ENCODE measurements at regions not wholly inside any gene's neighbourhood (a gene's known extent, or its start where the extent isn't known, plus 50 kb on each side); places are given as distances from the start of the nearest gene placed in this dataset.

- no peak overlapping the region for H3K56ac ChIP-seq (ENCODE audit: extremely low read depth, insufficient read depth, low read length)
- H3K4me2 ChIP-seq (ENCODE audit: low read depth, low read length) = no peak overlapping the region
- no peak overlapping the region for H3K14ac ChIP-seq (replicated peaks; ENCODE audit: low read depth, low read length)
- TF ChIP-seq MAFK (IDR thresholded peaks at IDR 0.05; ENCODE audit: low read depth, low read length) = peak; percentile 52
- TF ChIP-seq MAZ (IDR thresholded peaks at IDR 0.05; ENCODE audit: borderline replicate concordance, low read depth, low read length) = no peak
- no peak for TF ChIP-seq CEBPB (IDR thresholded peaks at IDR 0.05; ENCODE audit: low read depth, low read length)
- no TSS peak for BruUV-seq (replicated peaks)
- dilution Hi-C loops (cut with HindIII; ENCODE audit: low sequenced_read_pairs, unreplicated experiment) (no loop called here), in situ Hi-C loops (cut with MboI; ENCODE audit: low sequenced_read_pairs) (no loop called here), intact Hi-C loops (cut with micrococcal nuclease) (no loop called here)
- H2BK5ac ChIP-seq (ENCODE audit: low read depth, low read length, poor library complexity, severe bottlenecking) = no peak overlapping the region
- H2BK120ac ChIP-seq (ENCODE audit: low read depth, low read length) = no peak overlapping the region
- no peak for ATAC-seq (ENCODE audit: low read depth)
- no peaks in the 10 kb centered on the region for H4K20me1 ChIP-seq (ENCODE audit: insufficient read depth, low read length)
- DNase-seq = no peak
- no peaks in the 10 kb centered on the region for H3K79me1 ChIP-seq (ENCODE audit: low read depth in 1 of 2, low read length in 2 of 2)
- no peak overlapping the region for H4K8ac ChIP-seq (ENCODE audit: low read depth in 2 of 2, low read length in 2 of 2)
- H2AK5ac ChIP-seq (ENCODE audit: low read depth, low read length) = no peak overlapping the region
- H3K23ac ChIP-seq (ENCODE audit: low read depth, low read length) = no peak overlapping the region
- no peak overlapping the region for H3K9ac ChIP-seq (ENCODE audit: low read depth, low read length)
- H3K18ac ChIP-seq (ENCODE audit: low read depth, low read length) = no peak overlapping the region
- H3K4me3 ChIP-seq (ENCODE audit: insufficient read depth, low read depth, low read length) = no peak overlapping the region
- ChIA-PET POLR2A (ENCODE audit: unreplicated experiment) (no interaction called here), CTCF (interaction anchor here (0.6 kb wide), 1 partner anchor 395 kb away, joined by 3 read pairs; no protein-coding TSS in a partner anchor)
- no peak overlapping the region for H2AFZ ChIP-seq (replicated peaks; ENCODE audit: low read length, poor library complexity)
- H3K9me1 ChIP-seq (ENCODE audit: insufficient read depth, low read length) = no peaks in the 10 kb centered on the region
- peaks cover 2% of the 10 kb centered on the region; the same call in 1 of the 2 replicates for H3K9me3 ChIP-seq (ENCODE audit: control insufficient read depth, insufficient read depth, low read length)
- H3K4ac ChIP-seq (ENCODE audit: low read depth, low read length) = no peak overlapping the region
- no peak overlapping the region for H2BK20ac ChIP-seq (ENCODE audit: low read depth, low read length)
- H3K27ac ChIP-seq (ENCODE audit: insufficient read depth, low read length) = no peak overlapping the region
- H3K4me1 ChIP-seq (ENCODE audit: control insufficient read depth, insufficient read depth, low read length) = no peaks in the 10 kb centered on the region
- H4K5ac ChIP-seq (ENCODE audit: low read depth, low read length) = no peak overlapping the region
- no CpG with 5 or more reads among the region's 3 CpGs for WGBS, 2 experiments (ENCODE audit: extremely low coverage in 2 of 2, insufficient read length in 1 of 2)
- H2AK9ac ChIP-seq (replicated peaks; ENCODE audit: low read depth, low read length, poor library complexity) = no peak overlapping the region
- H3K36me3 ChIP-seq (ENCODE audit: control insufficient read depth, insufficient read depth, low read length) = no peaks in the 10 kb centered on the region
- H3K27me3 ChIP-seq (ENCODE audit: control insufficient read depth, insufficient read depth, low read length) = no peaks in the 10 kb centered on the region
- H2BK15ac ChIP-seq (ENCODE audit: low read depth, low read length) = no peak overlapping the region
- H4K91ac ChIP-seq (ENCODE audit: insufficient read depth, low read depth, low read length) = no peak overlapping the region
Measured at GRCh38 chr4:180493299-180493698, 1749.9 kb upstream of the TENM3 start.

Measured in IMR-90 (cell line).